ENCODE measurements at regions not wholly inside any gene's neighbourhood (a gene's known extent, or its start where the extent isn't known, plus 50 kb on each side); places are given as distances from the start of the nearest gene placed in this dataset.
"Not testable (repeated sequence)": the region's sequence is repeated elsewhere in the genome, so short reads cannot be mapped to it uniquely, and the experiment has no call there.

DNA sequence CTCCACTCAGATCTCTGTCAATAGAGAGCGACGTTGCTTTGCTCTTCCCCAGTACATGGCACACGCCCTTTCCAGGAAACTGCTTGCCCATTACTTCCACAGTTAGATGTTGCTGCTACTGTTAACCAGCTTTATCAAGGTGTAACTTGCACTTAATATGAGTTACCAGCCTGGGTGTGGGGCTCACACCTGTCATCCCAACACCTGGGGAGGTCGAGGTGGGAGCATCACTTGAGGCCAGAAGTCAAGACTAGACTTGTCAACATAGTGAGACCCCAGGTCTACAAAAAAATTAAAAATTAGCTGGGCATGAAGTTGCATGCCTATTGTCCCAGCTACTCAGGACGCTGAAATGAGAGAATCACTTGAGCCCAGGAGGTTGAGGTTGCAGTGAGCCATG lies 177.1 kb upstream of the B3GAT1 start:
- Mint-ChIP-seq H3K9me3 (no peaks in the 10 kb centered on the region), H3K27ac (no peak overlapping the region), H3K4me1 (ENCODE audit: low read depth) (peaks cover 2% of the 10 kb centered on the region), H3K27me3 (ENCODE audit: low read depth) (peaks cover 14% of the 10 kb centered on the region), H3K4me3 (ENCODE audit: low read depth) (no peak overlapping the region), H3K36me3 (ENCODE audit: low read depth) (no peaks in the 10 kb centered on the region)
- no peak for DNase-seq (ENCODE audit: low spot score)
- intact Hi-C loops (cut with micrococcal nuclease) = no loop called here

- DNase-seq (ENCODE audit: low spot score); H3K27ac Mint-ChIP-seq; intact Hi-C loops (cut with micrococcal nuclease); H3K4me1 Mint-ChIP-seq (ENCODE audit: low read depth); H3K9me3 Mint-ChIP-seq; H3K36me3 Mint-ChIP-seq (ENCODE audit: low read depth); H3K4me3 Mint-ChIP-seq (ENCODE audit: low read depth): not testable (repeated sequence)
- H3K27me3 Mint-ChIP-seq (ENCODE audit: low read depth) = peaks cover 12% of the 10 kb centered on the region
Measured at GRCh38 chr11:134588460-134589110, 176.5 kb upstream of the B3GAT1 start.

DNA sequence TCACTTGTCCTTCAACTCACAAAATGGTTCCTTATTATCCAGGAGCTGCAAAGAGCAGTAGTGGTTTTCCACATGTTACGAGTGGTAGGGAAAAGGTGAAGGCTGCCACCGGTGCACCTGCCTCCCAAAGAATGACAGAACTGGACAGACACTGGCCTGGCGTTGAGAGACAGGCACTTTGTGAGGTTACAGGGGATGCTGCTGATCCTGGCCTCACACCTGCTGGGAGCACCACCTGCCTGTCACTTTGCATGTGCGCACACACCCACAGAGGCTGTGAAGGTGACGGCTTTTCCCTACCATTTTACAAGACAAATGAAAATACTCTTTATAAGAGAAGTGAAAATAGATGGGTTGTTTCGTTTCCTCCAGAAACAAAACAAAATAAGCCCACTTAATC lies 175.3 kb upstream of the B3GAT1 start:
- H3K4me3 Mint-ChIP-seq (ENCODE audit: low read depth) = no peak overlapping the region
- H3K4me1 Mint-ChIP-seq (ENCODE audit: low read depth) = peaks cover 19% of the 10 kb centered on the region
- intact Hi-C loops (cut with micrococcal nuclease) = no loop called here
- DNase-seq (ENCODE audit: low spot score) = no peak
- H3K36me3 Mint-ChIP-seq (ENCODE audit: low read depth) = no peaks in the 10 kb centered on the region
- H3K27me3 Mint-ChIP-seq (ENCODE audit: low read depth) = peaks cover 13% of the 10 kb centered on the region
- no peak overlapping the region for H3K27ac Mint-ChIP-seq
- H3K9me3 Mint-ChIP-seq = no peaks in the 10 kb centered on the region

DNA sequence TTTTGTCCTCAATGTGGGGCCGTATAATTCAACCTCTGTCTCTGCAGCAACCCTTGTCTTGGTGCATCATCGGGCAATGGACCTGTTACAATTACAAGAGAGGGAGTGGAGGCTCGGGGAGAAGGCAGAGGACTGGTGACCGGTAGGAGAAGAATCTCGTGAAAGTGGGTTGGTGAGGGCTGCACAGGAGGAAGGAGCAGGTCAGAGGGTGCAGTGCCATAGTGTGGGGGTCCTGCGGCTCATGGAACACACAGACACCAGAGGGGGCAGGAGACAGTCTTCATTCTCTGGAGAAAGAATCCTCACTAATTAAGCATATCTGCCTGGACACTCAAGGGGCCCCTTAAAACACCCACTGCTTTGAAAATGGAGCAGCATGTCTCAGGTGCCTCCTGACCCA lies 174.7 kb upstream of the B3GAT1 start:
- DNase-seq (ENCODE audit: low spot score) = no peak
- intact Hi-C loops (cut with micrococcal nuclease) = no loop called here
- H3K27me3 Mint-ChIP-seq (ENCODE audit: low read depth) = peaks cover 13% of the 10 kb centered on the region
- H3K36me3 Mint-ChIP-seq (ENCODE audit: low read depth) = no peaks in the 10 kb centered on the region
- no peak overlapping the region for H3K27ac Mint-ChIP-seq
- H3K4me1 Mint-ChIP-seq (ENCODE audit: low read depth) = peaks cover 19% of the 10 kb centered on the region
- H3K4me3 Mint-ChIP-seq (ENCODE audit: low read depth) = no peak overlapping the region
- H3K9me3 Mint-ChIP-seq = no peaks in the 10 kb centered on the region

GRCh38 chr11:134585666-134586610 lies 173.9 kb upstream of the B3GAT1 start:
- H3K4me3 Mint-ChIP-seq (ENCODE audit: low read depth) = no peak overlapping the region
- peaks cover 13% of the 10 kb centered on the region for H3K27me3 Mint-ChIP-seq (ENCODE audit: low read depth)
- no peak for DNase-seq (ENCODE audit: low spot score)
- peaks cover 19% of the 10 kb centered on the region for H3K4me1 Mint-ChIP-seq (ENCODE audit: low read depth)
- H3K27ac Mint-ChIP-seq = no peak overlapping the region
- H3K36me3 Mint-ChIP-seq (ENCODE audit: low read depth) = no peaks in the 10 kb centered on the region
- H3K9me3 Mint-ChIP-seq = no peaks in the 10 kb centered on the region
- intact Hi-C loops (cut with micrococcal nuclease) = no loop called here

- Mint-ChIP-seq H3K27ac (no peak overlapping the region), H3K4me1 (ENCODE audit: low read depth) (peaks cover 19% of the 10 kb centered on the region), H3K4me3 (ENCODE audit: low read depth) (no peak overlapping the region), H3K9me3 (no peaks in the 10 kb centered on the region), H3K27me3 (ENCODE audit: low read depth) (peaks cover 12% of the 10 kb centered on the region), H3K36me3 (ENCODE audit: low read depth) (no peaks in the 10 kb centered on the region)
- intact Hi-C loops (cut with micrococcal nuclease) = no loop called here
- DNase-seq (ENCODE audit: low spot score) = no peak
Measured at GRCh38 chr11:134584706-134585445, 172.8 kb upstream of the B3GAT1 start.

DNA sequence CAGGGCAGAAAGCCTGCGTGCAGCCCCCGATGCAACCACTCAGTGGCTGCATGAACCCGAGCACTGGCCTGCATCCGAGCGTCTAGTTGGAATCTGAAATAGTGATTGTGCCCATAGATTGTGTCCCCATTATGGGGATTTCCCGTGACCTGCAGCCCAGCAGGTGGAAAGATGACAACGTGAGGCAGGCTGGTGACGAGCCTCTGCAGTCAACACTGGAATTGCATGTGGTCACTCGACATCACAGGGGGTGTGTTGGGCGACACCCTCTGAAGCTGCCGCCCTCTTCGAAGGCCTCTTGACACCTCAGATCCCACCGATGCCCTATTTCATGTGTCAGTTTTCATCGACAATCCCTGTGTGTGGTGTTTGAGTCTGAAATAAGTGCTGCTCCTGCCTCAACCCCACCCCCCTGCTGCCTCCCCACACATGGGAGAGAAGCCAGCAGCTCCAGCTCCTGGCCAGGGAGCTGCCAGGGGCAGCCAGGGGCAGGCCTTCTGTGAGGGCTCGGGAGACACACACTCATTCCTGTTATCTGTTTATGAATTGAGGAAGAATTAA lies 172.0 kb upstream of the B3GAT1 start:
- Mint-ChIP-seq H3K4me1 (ENCODE audit: low read depth) (peaks cover 19% of the 10 kb centered on the region), H3K4me3 (ENCODE audit: low read depth) (no peak overlapping the region), H3K36me3 (ENCODE audit: low read depth) (no peaks in the 10 kb centered on the region), H3K9me3 (no peaks in the 10 kb centered on the region), H3K27me3 (ENCODE audit: low read depth) (peaks cover 12% of the 10 kb centered on the region), H3K27ac (no peak overlapping the region)
- intact Hi-C loops (cut with micrococcal nuclease) = no loop called here
- no peak for DNase-seq (ENCODE audit: low spot score)

GRCh38 chr11:134583397-134583990 lies 171.5 kb upstream of the B3GAT1 start:
- peak overlapping the region; percentile 11 for H3K4me3 Mint-ChIP-seq (ENCODE audit: low read depth)
- intact Hi-C loops (cut with micrococcal nuclease) = no loop called here
- H3K27ac Mint-ChIP-seq = no peak overlapping the region

GRCh38 chr11:134582770-134583095 lies 170.7 kb upstream of the B3GAT1 start:
- intact Hi-C loops (cut with micrococcal nuclease) = no loop called here
- no peak overlapping the region for H3K27ac Mint-ChIP-seq
- no peaks in the 10 kb centered on the region for H3K36me3 Mint-ChIP-seq (ENCODE audit: low read depth)
- H3K4me1 Mint-ChIP-seq (ENCODE audit: low read depth) = peaks cover 19% of the 10 kb centered on the region
- peaks cover 13% of the 10 kb centered on the region for H3K27me3 Mint-ChIP-seq (ENCODE audit: low read depth)
- no peak overlapping the region for H3K4me3 Mint-ChIP-seq (ENCODE audit: low read depth)
- H3K9me3 Mint-ChIP-seq = no peaks in the 10 kb centered on the region
- DNase-seq (ENCODE audit: low spot score) = no peak

More at GRCh38 chr11:134583397-134583990, 171.5 kb upstream of the B3GAT1 start:
- Mint-ChIP-seq H3K4me1 (ENCODE audit: low read depth) (peaks cover 19% of the 10 kb centered on the region), H3K36me3 (ENCODE audit: low read depth) (no peaks in the 10 kb centered on the region), H3K27me3 (ENCODE audit: low read depth) (peaks cover 12% of the 10 kb centered on the region), H3K9me3 (no peaks in the 10 kb centered on the region)
- no peak for DNase-seq (ENCODE audit: low spot score)

DNA sequence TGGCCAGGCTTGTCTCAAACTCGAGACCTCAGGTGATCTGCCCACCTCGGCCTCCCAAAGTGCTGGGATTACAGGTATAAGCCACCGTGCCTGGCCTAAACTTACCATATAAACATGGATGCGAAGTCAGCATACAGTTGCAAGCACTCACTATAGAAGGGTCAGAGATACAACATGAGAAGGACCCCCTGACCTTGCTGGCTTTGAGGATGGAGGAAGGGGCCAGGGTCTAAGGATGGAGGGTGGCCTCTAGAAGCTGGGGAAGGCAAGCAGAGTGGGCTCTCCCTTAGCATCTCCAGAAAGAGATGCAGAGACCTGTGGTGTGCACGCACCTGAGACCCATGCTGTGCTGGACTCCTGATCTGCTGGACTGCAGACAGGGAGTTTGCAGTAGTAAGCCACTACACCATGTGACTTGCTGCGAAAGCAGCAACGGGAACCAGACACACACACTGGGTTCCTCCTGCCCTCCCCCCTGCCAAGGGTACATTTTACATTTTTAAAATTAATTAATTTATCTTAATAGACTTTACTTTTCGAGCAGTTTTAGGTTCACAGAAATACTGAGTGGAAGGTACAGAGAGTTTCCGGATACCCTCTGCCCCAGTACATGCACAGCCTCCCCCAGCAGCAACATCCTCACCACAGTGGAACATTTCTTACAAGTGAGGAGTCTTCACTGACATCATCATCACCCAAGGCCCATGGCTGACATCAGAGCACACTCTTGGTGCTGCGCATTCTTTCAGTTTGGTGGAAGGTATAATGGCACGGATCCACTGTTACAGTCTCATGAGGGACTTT lies 170.1 kb upstream of the B3GAT1 start:
- no peak overlapping the region for H3K4me3 Mint-ChIP-seq (ENCODE audit: low read depth)
- H3K9me3 Mint-ChIP-seq = no peaks in the 10 kb centered on the region
- no peaks in the 10 kb centered on the region for H3K36me3 Mint-ChIP-seq (ENCODE audit: low read depth)
- H3K27ac Mint-ChIP-seq = no peak overlapping the region
- DNase-seq (ENCODE audit: low spot score) = no peak
- intact Hi-C loops (cut with micrococcal nuclease) = no loop called here
- peaks cover 19% of the 10 kb centered on the region for H3K4me1 Mint-ChIP-seq (ENCODE audit: low read depth)
- peaks cover 13% of the 10 kb centered on the region for H3K27me3 Mint-ChIP-seq (ENCODE audit: low read depth)

DNA sequence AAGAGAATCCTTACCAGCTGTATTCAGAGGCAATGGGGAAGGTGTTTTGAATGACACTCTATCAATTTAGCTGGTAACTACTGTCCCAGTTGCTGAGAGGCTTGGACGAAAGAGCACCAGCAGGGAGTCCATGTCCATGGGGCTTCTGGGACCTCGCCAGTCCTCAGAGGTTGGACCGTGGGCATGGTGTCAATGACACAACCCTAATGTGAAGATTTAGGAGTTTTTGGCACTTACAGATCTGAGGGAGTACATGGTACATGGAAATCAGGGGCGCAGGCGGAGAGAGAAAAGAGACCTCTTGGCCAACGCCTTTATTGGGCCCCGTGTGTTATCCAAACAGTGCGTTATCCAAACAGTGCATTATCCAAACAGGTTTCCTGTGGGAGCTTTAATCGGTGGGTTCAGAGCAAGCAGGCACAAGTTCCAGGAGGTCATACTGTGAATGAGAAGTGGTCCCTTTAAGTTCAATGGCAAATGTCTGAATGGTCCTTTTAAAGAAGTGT lies 169.1 kb upstream of the B3GAT1 start:
- Mint-ChIP-seq H3K9me3 (no peaks in the 10 kb centered on the region), H3K27ac (no peak overlapping the region), H3K4me3 (ENCODE audit: low read depth) (no peak overlapping the region), H3K36me3 (ENCODE audit: low read depth) (no peaks in the 10 kb centered on the region), H3K27me3 (ENCODE audit: low read depth) (peaks cover 13% of the 10 kb centered on the region), H3K4me1 (ENCODE audit: low read depth) (peaks cover 19% of the 10 kb centered on the region)
- DNase-seq (ENCODE audit: low spot score) = no peak
- intact Hi-C loops (cut with micrococcal nuclease) = no loop called here

GRCh38 chr11:134580610-134580975 lies 168.6 kb upstream of the B3GAT1 start:
- intact Hi-C loops (cut with micrococcal nuclease) = no loop called here
- no peak overlapping the region for H3K27ac Mint-ChIP-seq

More at GRCh38 chr11:134580610-134580975, 168.6 kb upstream of the B3GAT1 start:
- DNase-seq (ENCODE audit: low spot score) = no peak
- Mint-ChIP-seq H3K4me1 (ENCODE audit: low read depth) (peaks cover 19% of the 10 kb centered on the region), H3K9me3 (no peaks in the 10 kb centered on the region), H3K27me3 (ENCODE audit: low read depth) (peaks cover 13% of the 10 kb centered on the region), H3K4me3 (ENCODE audit: low read depth) (no peak overlapping the region), H3K36me3 (ENCODE audit: low read depth) (no peaks in the 10 kb centered on the region)

Data from activated T-helper 2 cell treated with anti-CD3 and anti-CD28 coated beads, Interferon-gamma antibody, Interleukin-2, Interleukin-4, amounts not matched to agents 10 μg/mL and 5 μg/mL and 100 μg/mL, durations not matched to agents 14 hours and 24 hours and 36 hours (primary cell).